Muscle of arm (tissue), 1 donor: ENCODE measurements at regions not wholly inside any gene's neighbourhood (a gene's known extent, or its start where the extent isn't known, plus 50 kb on each side); places are given as distances from the start of the nearest gene placed in this dataset.
A peak's percentile ranks its signal among the peaks of the same experiment; 100 is the strongest.

Experiments
- DNase-seq: peaks from one replicate; pipeline ENCODE4 v3.0.0-alpha.2; 2013

DNA sequence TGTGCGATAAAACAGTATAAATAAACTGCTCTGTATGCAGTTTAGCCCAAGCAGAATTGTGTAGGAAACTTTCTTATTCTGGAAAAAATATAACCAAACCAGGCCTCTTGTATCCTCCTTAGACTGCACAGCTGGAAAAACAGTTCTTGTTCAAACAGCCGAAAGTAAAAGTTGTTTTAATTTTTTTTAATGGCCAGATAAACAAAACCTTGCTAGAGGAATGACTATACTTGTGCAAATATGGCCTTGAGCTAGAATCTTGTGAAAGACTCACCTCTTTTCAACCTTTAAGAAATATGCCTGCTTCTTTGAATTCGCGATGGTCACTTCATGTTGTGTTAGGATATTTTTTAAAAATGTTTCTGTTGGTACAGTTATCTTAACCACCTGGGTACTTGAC lies 114.5 kb upstream of the MAF start:
- DNase-seq, result no peak

DNA sequence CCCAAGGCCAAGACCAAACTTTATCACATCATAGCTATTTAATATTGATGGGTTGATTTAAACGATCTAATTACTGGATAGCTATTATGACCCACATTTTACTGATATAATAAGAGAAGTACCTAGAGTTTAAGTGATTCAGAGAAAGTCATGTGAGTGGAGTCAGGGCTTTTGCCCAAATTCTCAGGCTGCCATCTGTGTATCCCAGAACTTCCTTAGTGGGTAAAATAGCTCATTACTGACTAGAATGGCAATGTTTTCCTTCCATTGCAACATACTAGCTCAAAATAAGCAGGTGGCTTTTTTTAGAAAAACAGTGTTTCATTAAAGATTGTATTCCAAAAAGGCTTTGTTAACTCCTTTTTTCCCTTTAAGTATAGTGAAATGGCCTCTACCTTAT lies 113.9 kb upstream of the MAF start:
- no peak for DNase-seq

DNA sequence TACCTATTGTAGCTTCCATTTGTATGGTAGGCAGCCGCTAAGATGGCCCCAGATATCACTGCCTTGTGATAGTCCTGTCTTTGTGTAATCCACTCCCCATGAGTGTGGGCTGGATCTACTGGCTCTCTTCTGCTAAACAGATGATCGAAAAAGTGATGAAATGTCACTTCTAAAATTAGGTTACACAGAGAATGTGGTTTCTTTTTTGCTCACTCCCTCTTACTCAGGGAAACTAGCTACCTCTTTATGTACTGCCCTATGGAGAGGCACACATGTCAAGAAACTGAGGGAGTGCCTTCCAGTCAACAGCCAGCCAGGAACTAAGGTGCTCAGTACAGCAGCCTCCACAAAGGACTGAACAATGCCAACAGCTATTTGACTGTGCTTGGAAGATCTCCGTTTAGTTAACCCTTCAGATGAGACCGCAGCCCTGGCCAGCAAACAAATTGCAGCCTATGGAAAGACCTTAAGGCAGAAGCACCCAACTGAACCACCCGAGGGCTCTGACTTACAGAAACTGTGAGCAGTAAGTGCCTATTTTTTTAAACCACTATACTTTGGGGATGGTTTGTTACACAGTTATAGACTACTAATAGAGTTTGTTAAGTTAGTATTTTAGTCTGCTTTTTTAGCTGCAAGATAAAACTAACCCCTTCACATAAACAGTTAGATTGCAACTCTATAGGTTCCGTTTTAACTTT lies 113.2 kb upstream of the MAF start:
- no peak for DNase-seq

DNA sequence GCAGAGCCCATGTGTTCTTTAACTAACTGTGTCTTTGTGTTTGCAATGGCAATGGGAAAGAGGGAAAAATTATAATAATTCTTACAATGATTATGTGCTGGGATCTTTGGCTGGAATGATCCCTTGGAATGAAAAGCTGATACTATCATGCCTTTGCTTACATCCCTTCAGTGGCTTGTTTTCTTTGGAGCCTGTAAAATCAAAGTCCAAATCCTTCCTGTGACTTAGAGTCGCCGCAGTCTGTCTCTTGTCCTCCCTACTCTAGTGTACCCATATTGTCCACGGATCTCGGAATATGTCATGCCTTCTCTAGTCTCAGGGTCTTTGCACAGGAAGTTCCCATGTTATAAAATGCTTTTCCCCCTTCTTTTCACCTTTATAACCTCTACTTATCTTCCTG lies 111.7 kb upstream of the MAF start:
- DNase-seq, result no peak

DNA sequence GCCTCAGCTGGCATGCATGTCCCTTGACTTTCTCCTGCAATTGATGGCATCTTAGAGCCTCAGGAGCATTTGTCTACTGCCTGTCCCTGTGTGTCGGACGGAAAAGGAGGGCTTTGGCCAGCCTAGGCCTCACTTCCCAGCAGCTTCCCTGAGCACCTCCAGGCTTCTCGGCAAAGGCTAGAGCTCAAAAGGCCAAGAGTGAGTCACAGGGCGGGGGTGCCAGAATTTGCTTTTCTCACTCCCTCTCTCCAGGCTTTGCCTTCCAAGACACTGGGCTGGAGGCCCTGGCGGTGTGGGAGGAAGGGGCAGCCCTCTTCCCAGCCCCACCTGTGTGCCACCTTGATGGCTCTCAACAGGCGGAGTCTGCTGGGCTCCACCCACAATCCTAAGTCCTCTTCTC lies 107.3 kb upstream of the MAF start:
- no peak for DNase-seq

DNA sequence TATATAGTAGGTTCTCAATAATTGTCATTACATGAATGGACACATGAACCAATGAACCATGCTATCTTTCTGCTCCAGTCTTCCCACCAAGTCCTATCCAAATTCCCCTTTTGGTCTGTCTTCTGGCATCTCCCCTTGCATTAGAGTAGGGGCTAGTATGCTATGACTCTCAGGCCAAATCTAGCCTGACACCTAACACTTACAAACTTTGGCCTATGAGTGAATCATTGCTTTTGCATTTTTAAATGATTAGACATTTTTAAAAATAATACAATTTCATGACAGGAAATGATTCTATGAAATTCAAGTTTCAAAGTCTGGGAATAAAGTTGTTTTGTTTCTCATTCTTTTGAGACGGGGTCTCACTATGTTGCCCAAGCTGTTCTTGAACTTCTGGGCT lies 102.5 kb upstream of the MAF start:
- no peak for DNase-seq

DNA sequence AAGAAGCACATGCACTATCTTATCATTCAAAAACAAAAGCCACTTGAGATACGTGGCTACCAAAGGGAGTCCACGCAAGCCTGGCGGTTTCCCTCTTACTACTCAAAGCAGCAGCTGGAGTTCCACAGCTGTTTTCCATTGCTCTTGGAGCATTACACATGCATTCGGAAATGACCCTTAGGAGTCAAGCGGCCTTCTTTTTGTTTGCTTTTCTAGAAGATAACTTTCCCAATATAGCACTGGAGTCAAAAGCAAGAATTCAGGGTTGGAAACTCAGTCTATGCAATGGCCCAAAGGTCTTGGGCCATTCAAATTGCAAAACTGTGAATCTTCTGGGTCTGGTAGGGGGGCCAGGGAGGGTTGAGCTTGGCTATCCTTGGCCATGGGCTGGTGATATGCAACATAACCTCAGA lies 97.8 kb upstream of the MAF start:
- peak; percentile 61 for DNase-seq

DNA sequence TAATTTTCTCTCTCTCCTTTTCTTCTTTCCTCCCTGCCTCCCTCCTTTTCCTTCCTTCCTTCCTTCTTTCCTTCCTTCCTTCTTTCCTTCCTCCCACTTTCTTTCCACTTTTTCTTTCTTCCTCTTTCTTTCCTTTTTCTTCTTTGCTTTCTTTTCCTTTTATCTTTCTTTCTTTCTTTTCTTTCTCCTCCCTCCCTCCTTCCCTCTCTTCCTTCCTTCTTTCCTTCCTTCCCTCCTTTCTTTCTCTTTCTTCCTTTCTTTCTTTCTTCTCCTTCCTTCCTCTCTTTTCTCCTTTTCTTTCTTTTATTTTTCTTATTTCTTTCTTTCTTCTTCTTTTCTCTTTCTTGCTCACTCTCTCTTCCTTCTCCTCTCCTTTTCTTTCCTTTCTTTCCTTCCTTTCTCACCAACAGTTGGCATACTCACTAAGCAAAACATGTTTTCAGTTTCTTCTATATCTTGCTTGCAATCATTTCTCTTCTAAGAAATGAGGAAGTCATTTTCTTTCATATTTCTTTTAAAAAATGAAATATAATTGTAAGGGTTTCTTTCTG lies 97.1 kb upstream of the MAF start:
- no peak for DNase-seq

DNA sequence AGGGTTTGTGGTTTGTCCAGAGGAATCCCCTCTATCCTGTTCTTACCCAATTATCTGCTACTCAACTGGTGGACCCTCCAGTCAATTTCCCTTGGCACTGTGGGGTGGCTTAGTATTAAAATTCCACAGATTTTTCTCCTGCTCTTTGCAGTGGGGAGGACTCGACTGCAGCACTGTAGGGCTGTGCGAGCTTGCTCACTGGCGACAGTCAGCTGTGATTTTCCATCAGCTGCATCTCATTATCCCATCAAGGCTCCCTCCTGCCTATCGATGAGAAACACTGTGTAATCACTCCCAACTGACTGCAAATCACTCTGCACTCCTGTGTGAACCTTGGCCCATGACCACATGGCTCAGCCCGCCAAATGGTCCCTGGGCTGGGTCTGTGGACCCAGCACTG lies 90.5 kb upstream of the MAF start:
- DNase-seq, result peak; percentile 67

DNA sequence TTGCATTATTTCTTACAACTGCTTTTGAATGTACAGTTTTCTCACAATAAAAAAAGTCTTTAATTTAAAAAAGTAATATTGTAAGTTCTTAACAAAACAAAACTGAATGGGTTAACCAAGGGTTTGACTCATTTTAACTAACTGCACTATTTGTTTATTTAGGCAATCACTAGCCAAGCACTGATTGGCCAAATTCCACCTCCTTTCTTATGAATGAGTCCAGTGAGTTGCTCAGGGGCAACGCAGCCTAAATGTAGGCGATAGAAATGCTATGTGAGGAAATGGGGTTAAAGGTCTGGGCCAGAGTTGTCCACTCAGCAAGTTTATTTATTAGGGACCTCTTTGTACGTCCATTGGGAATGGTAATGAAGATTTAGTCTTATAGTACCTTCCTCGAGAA lies 89.6 kb upstream of the MAF start:
- DNase-seq, result no peak

DNA sequence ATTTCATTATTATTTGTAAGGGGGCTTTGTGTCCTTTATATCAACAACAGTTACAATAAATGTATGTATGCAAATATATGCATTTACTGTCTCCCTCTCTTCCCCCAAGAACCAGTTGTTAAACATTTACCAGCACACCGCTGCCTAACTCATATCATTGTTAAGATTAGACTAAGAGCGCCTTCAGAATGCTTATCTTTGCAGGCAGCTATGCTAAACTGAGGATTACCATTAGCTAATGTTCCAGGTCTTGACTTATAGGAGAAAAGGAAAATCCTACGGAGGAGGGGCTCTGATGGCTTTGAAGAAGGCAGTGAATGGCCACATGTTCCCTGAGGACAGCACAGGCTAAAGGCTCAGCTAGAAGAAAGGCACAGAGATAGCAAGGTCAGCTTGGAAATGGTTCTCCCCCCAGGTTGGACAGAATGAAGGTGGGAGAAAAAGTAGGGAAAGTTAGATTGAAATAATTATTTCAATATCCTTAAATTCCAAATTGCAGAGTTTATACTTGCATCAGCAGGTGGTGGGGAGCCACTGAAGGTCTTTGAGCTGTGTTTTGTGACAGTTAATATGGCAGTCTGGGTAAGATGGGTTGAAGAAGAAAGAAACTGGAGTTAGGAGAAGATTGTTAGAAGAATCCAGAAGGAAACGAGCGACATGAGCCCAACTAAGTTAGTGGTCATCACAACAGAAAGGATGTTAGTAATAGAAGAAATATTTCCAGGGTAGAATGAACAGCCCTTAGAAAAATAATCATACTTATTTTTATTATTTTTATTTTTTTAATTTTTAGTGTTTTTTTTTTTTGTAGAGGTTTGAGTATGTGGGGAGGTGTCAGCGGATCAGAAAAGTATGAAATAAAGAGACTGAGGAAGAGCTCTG lies 87.0 kb upstream of the MAF start:
- DNase-seq, result no peak

DNA sequence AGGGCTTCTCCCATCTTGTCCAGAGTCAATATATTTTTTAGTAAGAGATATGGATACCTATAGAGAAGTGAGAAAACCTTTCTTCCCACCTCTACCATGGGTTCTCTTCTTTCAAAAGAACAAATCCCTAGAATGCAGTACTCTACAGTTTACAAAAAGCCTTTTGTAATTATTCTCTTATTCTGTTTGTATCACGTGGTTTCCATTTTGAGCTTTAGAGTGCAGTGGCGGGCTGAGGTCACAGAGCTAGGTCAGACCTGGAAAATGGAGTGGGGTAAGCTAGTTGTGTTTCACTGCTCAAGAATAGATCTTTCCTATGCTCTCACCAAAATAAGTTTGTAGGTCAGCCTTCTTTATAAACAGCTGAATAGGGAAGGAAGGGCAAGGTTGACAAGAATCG lies 85.3 kb upstream of the MAF start:
- DNase-seq, result no peak

DNA sequence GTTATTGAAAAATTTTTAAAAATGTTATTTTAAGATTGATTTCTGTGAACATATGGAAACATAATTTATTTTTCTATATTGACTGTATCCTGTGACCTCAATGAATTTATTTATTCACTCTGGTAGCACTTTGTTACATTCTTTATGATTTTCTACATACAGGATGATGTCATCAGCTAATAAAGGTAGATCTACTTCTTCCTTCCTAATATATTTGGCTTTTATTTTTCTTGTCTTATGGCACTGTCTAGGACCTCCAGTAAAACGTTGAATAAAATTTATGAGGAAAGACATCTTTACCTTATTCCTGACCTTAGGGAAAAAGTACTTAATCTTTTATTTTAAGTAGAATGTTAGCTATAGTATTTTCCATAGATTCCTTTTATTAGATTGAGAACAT lies 78.8 kb upstream of the MAF start:
- no peak for DNase-seq

DNA sequence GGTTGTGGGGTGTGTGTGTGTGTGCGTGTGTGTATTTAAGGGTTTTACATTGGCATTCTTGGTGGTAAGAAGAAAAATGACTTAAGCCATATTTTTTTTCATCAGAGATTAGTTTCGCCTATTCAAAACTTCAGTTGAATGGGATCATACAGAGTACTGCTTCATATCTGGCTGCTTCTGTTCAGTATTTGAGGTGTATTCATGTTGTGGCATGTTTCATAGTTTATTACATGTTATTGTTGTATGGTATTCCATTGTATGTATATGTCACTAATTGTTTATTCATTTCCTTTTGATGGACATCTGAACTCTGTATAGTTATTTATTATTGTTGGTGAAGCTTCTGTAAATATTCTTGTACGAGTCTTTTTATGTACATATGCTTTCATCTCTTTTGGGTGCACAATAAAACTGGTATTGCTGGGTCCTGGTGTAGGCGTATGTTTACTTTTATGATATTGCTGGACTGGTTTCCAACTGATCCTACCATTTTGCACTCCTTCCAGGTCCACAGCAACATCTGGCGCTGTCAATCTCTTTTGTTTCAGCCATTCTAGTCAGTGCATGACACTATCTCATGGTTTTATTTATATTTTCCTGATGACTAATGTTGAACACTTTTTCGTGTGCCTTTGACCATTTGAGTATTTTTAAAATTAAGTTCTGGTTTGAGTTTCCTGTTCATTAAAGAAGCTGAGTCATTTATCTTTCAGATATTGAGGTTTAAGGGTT lies 77.4 kb upstream of the MAF start:
- DNase-seq, result no peak

DNA sequence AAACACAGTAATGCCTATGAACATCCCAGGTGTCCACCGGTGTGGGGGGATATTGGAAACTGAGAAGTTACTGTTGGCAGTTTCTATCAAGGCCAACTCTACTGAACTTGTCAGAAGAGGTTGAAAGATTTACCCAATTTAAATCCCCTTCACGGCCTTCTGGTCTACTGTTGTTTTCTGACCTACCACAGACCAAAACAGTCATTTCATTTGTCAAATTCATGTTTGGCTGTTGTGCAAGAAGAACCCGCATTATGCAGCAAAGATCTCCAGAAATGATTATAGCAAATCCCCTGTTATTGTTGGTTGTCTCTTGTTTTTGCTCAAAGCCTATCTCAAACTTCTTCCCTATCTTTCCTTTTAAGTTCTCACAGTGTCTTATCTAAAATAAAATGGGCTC lies 73.1 kb upstream of the MAF start:
- no peak for DNase-seq

DNA sequence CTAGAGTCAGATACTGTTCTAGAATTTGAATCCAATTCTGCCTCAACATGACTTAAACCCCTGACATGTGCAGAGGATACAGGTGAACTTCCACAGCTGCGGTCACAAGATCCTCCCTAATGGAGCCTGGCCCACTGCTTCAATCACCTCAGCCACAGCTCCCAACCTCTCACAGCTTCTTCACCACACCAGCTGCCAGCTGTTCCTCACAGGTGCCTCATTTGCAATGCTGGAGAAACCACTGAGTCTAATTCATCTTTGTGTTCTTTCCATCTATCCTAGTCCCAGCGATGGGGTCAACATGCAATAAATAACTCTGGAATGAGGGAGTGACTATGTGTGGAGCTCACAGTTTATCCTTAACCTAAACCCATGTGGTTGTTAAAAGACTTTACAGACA lies 72.0 kb upstream of the MAF start:
- DNase-seq, result no peak

DNA sequence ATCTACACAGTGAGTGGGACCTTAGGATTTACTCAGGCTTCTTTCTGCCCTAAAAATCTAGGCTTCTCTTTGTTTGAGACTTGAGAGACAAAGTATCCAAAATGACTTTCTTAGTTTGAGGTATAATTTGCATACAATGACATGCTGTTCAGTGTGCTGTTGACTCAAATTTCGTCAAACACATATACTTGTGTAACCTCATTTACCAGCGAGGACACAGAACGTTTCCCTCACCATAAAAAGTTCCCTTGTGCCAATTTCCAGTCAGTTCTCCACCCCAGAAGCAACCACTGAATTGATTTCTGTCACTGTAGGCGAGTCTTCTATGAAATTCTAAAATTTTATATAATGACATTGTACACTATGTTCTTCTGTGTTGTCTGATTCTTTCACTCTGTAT lies 68.0 kb upstream of the MAF start:
- DNase-seq, result no peak

DNA sequence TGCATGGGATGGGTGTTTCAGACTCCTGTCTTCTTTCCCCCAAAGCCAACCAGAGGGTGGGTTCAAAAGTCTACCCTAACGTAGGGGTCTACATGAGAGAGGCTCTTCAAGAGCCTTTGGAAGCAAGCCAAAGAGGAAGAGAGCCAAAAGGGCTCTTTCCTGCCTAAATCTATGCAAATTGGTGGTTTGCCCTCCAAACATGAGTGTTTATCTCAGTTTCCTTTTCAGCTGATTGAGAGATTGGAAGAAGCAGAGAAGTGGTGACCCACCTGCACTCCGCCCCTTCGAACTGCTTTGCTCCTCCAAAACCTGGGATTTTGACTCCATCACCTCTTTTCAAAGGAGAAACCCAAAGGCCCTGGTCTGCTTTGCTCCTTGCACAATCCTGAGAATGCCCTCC lies 65.4 kb upstream of the MAF start:
- DNase-seq, result no peak

DNA sequence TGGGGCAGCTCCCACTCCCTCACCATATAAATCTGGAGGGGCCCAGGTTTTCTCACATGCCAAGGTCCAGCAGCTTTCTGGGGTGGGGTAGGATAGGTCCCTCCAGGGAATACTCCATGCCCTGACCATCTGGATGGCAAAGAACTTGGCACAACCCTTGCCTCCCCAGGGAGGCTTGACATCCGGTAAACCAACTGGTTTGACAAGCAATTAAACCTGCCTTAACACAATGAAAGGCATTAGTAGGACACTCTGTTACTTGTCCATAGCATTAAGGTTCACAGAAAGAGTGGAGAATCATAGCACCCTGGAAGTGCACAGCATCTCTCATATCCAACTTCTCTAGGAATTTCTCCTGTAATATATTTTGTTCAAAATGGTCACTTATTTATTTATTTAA lies 63.9 kb upstream of the MAF start:
- no peak for DNase-seq

DNA sequence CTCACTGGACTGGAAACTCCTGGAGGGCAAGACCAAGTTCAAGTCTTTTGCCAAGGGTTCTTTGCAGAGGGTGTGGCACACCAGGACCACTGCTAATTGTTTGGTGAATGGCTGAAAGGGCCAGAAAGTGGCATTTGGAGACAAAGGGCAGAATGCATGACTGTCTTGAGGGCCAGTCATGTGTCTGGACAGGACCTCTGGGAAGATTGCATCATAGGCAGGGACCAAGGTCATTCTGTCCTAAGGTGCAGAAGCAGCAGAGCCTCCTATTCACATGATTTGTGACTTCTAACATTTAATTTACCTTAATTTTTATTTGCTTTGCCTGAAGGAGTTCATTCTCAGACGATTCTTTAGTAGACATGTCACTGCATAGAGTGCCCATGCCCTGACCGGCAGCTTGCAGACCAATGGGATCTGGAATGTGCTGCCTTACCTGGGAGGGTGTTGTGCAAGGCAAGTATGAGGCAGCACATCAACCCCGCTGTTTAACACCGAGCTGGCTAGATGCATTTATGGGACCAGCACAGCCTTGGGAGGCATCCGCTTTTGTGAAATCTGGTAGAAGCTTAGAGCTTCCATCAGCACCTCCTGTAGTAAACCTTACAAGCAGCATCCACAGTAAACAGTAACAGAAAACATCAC lies 62.3 kb upstream of the MAF start:
- DNase-seq, result no peak

DNA sequence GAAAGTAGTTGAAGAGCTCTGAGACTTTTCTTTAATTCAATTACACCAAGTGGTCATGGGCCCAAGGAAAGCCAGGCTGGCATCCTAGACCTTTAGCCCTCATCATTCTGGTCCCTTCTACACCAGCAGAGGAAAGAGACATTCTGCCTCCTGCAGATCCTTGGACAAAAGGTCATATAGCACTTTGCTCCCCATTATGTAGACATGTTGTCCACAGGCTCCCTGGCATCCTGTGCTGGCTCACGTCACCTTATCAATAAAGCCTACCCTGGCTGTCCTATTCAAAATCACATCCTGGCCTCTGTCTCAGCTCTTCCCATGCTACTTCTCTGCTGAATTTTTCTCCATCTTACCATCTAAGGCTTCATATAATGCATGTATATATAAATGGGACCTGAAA lies 61.6 kb upstream of the MAF start:
- no peak for DNase-seq

DNA sequence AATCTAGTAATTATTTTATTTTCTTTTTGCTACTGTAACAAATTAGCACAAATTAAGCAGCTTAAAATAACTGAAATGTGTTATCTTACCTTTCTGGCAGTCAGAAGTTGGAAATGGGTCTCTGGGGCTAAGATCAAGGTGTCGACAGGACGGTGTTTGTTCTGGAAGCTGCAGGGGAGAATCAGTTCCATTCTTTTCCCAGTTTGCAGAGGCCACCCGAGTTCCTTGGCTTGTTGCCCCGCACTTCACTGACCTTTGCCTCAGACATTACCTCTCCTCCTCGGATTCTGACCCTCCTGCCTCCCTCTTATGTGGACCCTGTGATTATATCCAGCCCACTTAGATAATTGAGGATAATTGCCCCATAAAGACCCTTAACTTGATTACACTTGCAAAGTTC lies 61.0 kb upstream of the MAF start:
- no peak for DNase-seq
